Activated CD4-positive, alpha-beta T cell treated with anti-CD3 and anti-CD28 coated beads for 1 hour (primary cell): ENCODE measurements at regions not wholly inside any gene's neighbourhood (a gene's known extent, or its start where the extent isn't known, plus 50 kb on each side); places are given as distances from the start of the nearest gene placed in this dataset.

ENCODE experiments used
- DNase-seq: peaks from one replicate; pipeline ENCODE4 v3.0.0-alpha.2; 2020

DNA sequence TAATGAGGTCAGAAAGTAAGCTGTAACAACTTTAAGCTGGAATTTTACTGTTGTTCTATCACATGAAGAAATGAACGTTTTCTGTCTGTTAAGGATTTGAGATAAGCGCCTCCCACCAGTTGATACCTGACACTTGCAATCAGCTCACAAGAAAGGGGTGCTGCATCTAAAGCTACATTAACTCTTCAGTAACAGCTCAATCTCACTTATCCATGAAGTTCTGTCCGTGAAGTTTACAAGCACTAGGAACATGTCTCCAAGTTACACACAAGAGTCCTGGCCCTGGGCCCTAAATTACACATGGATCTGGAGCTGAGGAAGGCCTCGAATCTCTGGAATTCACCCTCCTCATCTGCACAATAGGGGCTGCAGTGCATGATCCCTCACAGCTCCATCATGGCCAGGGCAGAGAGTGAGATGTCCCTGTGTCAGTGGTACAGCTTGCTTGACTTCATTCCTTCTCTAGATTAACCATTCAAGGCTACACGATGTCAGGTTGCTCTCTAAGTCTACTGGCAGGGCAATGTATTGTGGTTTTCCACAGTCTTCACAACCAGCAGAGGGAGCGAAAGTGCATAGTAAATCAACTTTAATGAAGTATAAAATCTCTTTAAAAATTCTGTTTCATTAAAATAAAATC is 182.4 kb upstream of the MCHR2 start:
- DNase-seq = no peak

DNA sequence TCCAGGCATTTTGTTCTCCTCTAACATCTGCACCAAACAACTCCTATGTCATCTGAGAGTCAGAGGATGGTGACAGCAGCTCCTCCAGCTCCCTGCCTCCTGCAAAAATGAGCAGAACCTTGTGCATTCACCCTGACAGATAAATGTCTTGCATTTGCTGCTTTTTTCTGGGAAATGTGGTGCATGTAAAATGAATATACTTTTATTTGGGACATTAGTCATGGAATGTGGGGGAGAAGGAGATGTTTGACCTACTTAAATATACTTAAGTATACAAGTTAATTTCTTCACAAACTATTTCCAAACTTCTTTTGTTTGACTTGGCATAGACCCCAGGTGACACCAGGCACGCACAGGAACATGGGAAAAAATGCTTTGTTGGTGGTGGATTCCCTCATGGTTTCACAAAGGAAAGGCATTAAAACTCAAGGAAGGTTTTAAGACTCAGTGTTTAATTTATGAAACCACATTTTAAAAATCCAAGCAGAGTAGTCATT is 181.8 kb upstream of the MCHR2 start:
- DNase-seq = no peak

DNA sequence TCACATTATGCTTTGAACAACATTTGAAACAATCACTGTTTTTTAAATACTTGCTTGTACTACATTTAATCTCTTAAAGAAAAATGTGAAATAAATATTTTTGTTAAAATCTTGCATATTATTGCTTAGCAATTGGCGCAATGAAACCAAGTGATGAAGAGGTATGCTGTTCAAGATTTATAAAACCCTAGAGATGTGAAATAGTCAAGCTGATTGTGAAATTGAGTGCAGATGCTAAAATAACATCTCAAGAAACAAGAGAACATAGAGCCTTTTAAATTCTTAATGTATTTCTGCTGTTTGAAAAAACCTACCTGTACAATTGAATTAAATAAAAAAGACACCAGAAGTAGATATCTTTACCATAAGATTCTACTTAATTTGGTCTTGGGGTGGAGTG is 179.2 kb upstream of the MCHR2 start:
- no peak for DNase-seq

DNA sequence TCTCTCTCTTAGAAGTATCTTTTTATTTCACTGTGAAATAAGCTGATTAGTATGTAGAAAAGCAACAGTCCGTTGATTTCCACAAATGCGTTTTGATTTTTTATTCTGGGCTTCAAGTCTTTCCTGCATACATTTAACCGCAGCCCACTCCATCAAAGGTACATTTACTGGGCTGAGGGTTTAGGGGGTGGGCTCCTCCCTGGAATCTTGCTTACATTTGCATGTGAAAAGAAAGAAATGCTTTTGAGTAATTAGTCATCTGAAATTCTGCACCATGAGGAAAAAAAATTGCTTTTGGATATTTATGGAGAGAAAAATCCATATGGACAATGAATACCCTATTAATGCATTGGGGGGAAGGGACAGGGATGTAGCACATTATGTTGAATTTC is 178.3 kb upstream of the MCHR2 start:
- no peak for DNase-seq

DNA sequence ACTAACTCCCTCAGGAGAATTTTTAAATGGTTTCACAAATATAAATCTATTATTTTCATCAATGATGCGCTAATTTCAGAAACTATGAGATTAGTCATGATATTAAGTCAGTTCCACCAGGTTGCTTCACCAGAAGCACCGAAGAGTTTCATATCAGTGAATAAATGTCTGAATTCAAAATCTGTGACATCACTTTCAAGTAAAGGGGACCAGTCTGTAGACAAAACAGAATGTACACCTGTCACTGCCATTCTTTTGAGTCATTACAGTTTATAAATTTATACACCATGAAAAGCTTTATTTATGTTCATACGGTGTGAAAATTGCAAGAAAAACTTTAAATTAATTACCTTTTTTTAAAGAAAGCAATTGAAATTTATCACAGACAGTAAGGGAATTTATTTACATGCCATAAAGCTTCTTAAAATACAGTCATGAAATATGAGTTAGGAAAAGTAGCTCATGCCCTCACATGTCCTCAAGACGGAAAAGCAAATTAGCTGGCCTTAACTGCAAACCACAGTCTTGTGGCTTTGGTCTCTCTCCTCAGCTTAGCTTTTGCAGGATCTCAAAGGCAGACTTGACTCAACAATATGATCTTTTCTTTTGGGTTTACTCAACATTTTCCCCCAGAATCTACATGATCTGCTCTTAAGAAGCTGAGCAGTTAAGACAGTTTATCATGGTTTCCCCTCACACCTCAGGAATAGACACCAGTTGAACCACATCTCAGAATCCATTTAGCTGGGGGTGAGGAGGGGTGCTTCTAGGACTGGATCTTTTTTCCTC is 177.7 kb upstream of the MCHR2 start:
- no peak for DNase-seq

DNA sequence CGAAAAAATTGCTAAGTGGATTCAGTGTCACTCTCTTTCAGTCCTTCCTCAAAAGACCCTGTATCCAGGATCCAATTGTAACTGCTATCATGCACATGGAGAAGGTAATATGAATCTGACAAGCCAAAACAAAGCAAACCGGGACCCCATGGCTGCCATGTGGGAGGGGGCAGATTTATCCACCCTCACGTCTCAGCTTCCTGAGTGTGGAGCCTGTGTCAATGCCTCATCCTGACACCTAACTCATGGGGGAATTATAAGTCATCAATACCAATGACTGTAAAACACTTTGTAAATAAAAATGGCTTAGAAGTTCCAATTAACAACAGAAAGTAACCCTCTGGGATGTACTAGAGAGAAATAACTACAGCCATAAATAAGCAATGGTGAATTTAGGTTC is 174.1 kb upstream of the MCHR2 start:
- no peak for DNase-seq

DNA sequence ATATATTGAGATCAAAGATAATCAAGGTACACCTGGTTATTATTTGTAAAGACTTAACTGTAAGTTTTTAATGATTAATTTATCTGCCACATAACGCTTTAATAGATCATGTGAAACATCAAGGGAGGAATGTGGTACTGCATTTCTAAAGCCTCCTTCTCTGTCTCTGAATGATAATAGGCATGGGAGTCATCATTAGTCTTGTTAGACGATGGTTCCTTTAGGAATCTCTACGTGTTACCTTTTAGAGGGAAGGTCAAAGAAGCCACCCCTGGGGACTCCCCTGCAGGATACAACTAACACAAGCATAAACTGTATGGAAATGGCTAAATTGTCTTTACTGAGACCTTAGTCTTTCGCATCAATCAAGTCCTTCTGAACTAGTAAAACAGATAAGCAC is 173.6 kb upstream of the MCHR2 start:
- DNase-seq = no peak

DNA sequence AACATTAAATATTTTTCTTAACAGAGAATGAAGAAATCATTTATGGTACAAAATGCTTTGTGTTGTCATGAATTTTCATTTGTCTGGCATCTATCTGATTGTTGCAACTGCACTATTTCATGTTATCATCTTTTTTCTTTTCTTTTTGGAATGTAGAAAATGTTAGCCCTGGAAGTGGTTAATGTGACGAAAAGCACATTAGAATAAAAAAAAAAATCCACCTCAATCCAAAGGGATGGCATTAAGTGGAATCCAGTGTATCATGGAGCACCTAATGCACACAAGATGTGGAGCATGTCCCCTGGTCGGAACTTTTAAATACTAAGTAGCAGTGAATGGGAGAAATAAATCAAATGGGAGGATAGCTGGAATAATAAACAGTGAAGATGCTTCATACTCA is 172.9 kb upstream of the MCHR2 start:
- DNase-seq = no peak

DNA sequence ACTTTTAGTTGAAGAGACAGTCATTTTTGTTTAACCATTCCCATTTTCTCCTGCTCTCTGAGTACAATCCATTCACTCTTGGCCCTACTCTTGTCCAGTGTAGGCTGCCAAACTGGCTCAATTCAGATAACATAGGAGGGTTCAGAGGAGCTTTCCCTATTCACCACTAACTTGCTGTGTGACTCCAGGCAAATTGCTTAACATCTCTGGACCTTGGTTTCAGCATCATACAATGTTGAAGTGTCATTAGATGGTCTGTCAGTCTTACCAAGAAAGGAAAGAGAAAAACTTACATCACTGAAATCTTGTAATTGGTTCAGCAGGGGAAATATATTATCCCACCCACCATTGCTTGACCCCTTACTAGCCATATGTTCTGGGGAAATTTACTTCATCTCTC is 171.4 kb upstream of the MCHR2 start:
- DNase-seq = no peak

DNA sequence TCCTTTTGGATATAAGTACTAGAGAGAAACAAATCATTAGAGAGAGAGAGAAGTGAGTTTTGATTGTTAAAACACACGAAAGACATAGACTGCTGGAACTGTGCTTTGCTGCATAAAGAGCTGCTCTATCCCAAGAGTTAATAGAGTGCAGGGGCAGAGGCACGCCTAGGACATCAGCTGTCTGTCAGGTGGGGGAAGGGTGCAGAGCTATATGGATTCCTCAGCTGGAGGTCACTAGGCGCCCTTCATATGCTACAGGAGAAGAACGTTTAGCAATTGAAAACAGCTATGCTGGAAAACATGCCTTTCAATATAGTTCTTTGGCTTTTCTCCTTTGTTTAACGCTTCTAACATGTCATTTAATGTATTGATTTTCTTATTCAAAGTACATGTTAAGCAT is 169.0 kb upstream of the MCHR2 start:
- no peak for DNase-seq

DNA sequence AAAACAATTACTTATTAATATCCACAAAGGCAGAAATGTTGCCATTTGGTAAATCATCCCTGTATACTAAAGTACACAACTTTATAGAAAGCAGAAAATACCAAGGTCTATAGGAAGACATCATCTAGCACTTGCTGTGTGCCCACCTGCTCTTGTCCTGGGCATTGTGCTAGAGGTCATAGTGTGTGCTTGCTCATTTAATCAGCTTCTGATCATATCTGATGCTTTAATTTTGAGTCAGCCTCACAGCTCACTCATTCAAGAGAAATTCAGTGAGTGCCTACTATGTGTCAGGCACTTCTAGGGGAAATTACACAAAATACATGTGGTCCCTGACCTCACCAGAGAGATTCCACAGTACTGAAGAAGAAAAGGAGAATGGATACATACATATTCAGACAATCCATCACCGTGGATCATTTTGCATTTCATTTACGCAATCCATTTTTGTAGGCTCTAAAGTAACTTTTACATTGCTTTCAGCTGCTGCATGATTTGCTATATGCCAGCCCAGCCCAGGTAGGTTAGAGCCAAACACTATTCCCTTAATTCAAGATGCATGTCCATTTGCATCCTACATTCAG is 167.9 kb upstream of the MCHR2 start:
- DNase-seq = no peak

DNA sequence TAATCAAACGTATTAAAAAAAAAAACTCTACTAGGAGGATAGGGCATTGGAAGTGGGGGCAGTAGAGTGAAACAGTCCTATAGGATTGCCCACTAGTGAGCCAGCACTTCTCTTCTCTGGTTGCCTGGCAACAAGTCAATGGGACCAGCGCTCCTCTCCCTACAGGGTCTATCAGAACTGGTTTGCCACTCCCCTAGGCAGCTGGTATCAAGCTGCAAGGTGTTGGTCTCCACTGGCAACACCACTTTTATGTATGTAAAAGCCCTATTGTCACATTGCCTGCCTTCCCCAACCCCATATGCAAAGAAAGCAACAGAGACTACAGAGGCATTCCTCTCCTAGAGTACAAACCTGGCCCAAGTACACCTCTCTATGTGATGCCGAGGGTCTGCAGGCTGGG is 166.9 kb upstream of the MCHR2 start:
- DNase-seq = no peak

DNA sequence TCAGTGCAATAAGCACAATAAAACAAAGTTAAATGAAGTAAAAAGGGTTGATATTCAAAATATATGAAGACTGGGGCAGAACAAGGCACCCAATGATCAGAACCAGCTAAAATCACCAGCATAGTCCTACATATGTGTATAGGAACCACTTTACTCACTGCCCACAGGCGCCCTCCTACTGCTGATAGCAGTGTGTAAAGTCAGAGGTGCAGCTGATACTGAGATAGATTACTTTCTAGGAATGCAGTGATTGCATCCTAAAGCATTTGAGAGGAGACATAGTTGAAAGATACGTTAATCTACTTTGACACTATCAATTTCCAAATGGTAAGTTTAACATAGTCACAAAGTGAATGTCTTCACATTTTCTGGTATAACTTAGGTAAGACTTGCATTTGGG is 161.1 kb upstream of the MCHR2 start:
- DNase-seq = no peak

DNA sequence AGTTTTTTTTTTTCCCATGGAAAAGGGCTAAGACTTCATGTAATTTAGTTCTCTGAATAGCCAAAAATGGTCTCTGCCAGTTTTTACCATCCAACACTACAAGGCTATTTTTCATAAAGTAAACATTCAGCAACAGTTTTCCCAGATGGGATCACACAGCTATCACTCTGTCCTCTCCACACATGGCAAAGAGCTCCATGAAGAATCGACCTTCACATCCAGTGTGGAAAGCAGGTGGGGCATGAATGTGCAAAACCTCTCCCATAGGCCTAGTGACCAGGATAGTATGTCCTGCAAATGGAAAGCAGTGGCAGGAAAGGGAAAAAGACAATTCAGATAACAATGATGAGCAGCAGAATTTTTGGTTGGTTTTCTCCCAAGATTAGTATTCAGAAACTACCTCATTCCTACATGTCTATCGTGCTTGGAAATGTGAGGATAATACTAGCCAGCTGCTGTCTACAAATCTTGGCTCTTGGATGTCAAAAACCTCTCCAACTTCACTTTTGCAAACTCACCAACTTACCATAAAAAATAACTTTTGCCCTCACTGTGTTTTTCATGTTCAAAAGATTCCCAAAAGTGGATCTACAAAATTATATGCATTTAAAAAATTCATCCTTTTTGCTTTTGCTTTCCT is 159.7 kb upstream of the MCHR2 start:
- no peak for DNase-seq

DNA sequence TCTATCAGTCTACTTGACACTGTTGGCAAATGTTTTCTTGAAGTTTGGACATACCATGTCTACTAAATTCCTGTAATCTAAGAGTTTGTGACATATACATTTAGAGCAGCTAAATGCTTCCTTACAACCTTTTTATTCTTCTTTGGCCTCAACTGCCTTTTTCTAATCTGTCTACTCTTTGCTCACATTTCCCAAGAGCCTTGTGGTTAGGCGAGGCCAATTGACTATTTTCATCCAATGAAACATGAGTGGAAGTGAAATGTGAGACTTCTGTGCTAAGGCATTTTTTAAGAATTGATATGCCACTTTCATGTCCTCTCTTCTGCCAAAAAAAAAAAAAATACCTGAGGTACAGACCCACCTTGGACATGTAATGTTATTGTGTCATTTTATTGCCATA is 158.2 kb upstream of the MCHR2 start:
- no peak for DNase-seq

DNA sequence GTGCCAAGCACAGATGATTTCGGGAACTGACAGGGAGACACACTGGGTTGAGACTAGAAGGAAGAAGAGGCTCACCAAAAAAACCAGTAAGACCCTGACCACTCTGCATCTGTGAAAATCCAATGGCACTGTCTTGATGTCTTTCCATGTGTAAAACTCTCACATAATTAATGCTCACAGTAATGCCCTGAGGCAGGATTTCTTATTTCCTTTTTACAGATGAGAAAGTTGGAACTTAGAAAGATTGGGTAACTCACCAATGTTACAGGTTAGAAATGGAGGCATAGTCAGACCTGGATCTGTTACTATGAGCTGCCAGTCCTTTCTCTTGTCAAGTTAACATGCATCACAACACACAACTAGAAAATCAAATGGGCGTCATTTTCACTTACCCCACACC is 151.0 kb upstream of the MCHR2 start:
- DNase-seq = no peak

DNA sequence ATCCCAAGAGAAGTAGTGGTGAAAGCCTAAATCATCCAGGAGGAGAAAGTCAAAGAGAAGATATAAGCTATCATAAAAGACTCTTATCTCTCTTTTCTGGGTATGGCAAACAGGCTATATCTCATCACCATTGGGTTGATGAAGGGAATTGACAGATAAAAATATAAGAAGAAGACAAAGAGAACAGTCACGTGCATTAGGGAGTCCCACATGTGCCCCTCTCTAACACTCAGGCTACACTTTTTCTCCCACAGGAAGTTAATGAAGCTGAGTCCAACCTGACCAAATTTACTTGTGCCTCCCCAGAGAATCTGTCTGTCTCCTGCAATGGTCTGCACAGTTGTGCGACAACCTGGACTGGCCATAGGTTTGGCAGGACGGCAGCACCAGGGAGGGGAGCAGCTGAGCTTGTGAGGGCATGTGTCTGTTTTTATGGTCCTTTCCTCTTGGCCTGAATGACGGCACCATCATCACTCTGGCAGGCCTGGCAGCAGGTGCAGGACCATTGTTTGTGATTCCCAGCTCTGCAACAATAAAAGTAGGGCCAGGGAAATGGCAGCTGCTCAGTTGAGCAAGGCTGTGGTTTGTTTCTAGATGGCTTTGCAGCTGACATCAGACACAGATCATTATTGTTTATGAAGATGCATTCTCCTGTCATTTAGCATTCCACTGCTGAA is 144.5 kb upstream of the MCHR2 start:
- no peak for DNase-seq

DNA sequence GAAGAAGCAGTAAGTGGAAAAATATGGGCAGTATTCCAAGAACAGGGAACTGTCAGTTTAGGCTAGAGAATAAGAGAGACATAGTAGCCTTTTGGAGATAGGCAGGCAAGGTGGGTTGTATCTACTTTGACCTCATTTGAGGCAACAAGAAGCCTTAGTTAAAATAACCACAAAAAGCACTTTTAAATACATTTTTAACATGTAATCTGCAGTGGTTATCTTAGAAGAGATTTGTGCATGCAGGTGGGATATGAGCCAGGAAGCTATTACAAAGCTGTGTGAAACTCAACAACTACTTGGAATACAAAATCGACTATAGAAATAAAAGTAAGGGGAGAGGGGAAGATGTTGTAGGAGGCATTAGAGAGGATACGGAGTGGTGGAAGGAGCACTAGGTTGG is 143.7 kb upstream of the MCHR2 start:
- DNase-seq = no peak

DNA sequence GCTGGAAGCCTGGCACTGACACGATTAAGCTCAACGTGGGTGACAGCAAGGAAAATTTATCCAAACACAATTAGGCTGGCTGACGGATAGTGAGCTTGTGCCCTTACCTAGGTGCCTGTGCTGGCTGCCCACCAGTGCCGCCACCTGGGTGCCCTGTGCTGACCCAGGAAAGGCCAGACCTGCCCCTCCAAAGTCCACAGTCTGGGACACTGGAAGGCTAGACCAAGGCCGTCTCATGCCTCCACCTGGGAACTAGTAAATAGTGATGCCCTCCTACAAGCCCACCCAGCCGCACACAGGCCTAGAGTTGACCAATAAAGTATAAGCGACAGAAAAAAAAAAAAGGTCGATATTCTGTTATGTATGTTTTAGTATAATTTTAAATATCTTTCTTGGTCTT is 142.6 kb upstream of the MCHR2 start:
- DNase-seq = no peak

DNA sequence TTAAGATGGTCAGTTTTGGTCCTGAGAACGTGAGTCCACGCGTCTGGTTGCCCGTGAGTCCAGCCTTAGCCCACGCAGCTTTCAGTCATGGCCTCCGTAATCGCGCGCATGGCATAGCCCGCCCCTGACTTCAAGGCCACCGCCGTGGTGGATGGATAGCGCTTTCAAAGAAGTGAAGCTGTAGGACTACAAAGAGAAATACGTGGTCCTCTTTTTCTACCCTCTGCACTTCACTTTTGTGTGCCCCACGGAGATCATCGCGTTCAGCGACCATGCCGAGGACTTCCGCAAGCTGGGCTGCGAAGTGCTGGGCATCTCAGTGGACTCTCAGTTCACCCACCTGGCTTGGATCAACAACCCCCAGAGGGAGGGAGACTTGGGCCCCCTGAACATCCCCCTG is 142.0 kb upstream of the MCHR2 start:
- DNase-seq = no peak

DNA sequence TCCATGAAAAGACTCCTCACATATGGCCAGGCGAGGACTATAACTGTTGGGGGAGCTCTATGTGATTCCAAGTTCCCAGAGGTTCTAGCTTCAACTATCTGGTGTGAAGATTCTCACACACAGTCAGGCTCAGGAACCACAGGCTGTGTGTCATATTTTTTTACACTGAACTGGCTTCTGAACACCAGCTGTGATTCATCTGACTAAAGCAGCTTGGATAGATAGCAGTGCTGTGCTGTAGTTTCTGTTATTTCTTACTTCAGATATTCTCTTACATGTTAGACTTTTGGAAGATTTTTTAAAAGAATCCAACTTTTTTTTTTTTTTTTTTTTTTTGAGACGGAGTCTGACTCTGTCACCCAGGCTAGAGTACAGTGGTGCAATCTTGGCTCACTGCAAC is 140.7 kb upstream of the MCHR2 start:
- no peak for DNase-seq

DNA sequence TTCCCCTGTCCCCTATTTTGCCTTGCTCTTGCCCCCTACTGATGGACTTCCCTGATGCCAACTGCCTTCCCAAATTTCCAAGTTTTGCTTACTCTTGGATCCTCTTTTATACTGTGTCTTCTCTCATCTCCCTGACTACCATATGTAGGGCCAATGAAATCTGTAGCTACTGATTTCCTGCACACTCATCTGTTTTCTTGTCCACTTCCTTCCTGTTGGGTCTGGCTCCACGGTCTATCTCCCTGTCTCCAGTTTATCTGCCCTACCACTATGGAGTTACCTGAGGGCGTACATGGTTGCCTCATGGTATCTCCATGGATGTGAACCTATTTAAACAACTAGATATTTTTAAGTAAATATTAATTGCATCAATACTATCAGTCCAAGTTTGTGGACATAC is 140.3 kb upstream of the MCHR2 start:
- no peak for DNase-seq

DNA sequence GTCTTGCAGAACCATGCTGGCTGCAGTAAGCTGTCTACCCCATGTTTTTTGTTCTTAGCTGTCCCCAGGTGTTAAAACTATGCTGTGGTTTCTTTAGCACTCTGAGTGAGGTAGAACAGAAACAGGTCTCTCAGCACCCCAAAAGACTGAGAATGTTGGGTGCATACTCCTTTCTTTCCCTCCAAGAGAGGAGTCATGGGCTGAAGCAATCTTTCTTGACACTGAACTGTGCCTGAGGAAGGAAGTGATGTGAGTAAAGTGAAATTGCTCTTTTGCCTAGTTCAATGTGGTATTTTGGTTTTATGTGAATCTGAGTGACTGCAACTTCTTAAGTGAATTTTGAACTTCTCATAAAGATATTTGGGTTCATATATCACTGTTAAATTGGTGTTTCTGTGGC is 138.0 kb upstream of the MCHR2 start:
- DNase-seq = no peak
